ENCODE measurements at regions not wholly inside any gene's neighbourhood (a gene's known extent, or its start where the extent isn't known, plus 50 kb on each side); places are given as distances from the start of the nearest gene placed in this dataset.

GRCh38 chr2:234597576-234597861 is 100.6 kb upstream of the ARL4C start:
- peaks cover 10% of the 10 kb centered on the region for H3F3A ChIP-seq (ENCODE audit: insufficient read depth, low read length, poor library complexity, severe bottlenecking)
- no peak overlapping the region for H3K4me3 ChIP-seq (ENCODE audit: low read length)
- no peak overlapping the region for H2AFZ ChIP-seq (ENCODE audit: low read depth, low read length)
- no peaks in the 10 kb centered on the region for H3K79me2 ChIP-seq (replicated peaks; ENCODE audit: insufficient read depth, low read length)
- H3K27ac ChIP-seq (ENCODE audit: low read length), result peak overlapping the region; percentile 39
- no peak overlapping the region for H3K4me2 ChIP-seq (ENCODE audit: low read length)
- H3K9ac ChIP-seq (ENCODE audit: low read length), result no peak overlapping the region
- H3K27me3 ChIP-seq (ENCODE audit: insufficient read depth, low read depth, low read length), result no peaks in the 10 kb centered on the region
- no peak for TF ChIP-seq EP300 (conservative IDR thresholded peaks at IDR 0.05; ENCODE audit: poor library complexity, severe bottlenecking)
- no peak for TF ChIP-seq MXI1 (conservative IDR thresholded peaks at IDR 0.05; ENCODE audit: poor library complexity, severe bottlenecking)
- TF ChIP-seq SMC3 (conservative IDR thresholded peaks at IDR 0.05; ENCODE audit: poor library complexity), result no peak
- no peak for TF ChIP-seq POLR2AphosphoS5 (IDR thresholded peaks at IDR 0.05)
- TF ChIP-seq RAD21 (conservative IDR thresholded peaks at IDR 0.05), result no peak
- TF ChIP-seq TAF1 (IDR thresholded peaks at IDR 0.05; ENCODE audit: low read depth), result no peak
- no peak for TF ChIP-seq REST (IDR thresholded peaks at IDR 0.05; ENCODE audit: borderline replicate concordance)
- TF ChIP-seq EZH2 (IDR thresholded peaks at IDR 0.05; ENCODE audit: borderline replicate concordance, insufficient read depth, low read length, poor library complexity, severe bottlenecking), result no peak
- no peak for TF ChIP-seq CTCF (IDR thresholded peaks at IDR 0.05; ENCODE audit: poor library complexity, severe bottlenecking)
- no peaks in the 10 kb centered on the region for H3K36me3 ChIP-seq (ENCODE audit: insufficient read depth, low read length)
- no peaks in the 10 kb centered on the region for H3K9me3 ChIP-seq (ENCODE audit: low read length)
- no peaks in the 10 kb centered on the region for H4K20me1 ChIP-seq (ENCODE audit: insufficient read depth)
- no peaks in the 10 kb centered on the region for H3K9me2 ChIP-seq (ENCODE audit: insufficient read depth, low read length)

GRCh38 chr2:234596696-234597575 is 100.1 kb upstream of the ARL4C start:
- Histone ChIP-seq H3F3A (ENCODE audit: insufficient read depth, low read length, poor library complexity, severe bottlenecking) (peaks cover 10% of the 10 kb centered on the region), H3K4me3 (ENCODE audit: low read length) (no peak overlapping the region), H3K36me3 (ENCODE audit: insufficient read depth, low read length) (no peaks in the 10 kb centered on the region), H3K27me3 (ENCODE audit: insufficient read depth, low read depth, low read length) (no peaks in the 10 kb centered on the region), H2AFZ (ENCODE audit: low read depth, low read length) (no peak overlapping the region), H3K9me3 (ENCODE audit: low read length) (no peaks in the 10 kb centered on the region), H4K20me1 (ENCODE audit: insufficient read depth) (no peaks in the 10 kb centered on the region), H3K27ac (ENCODE audit: low read length) (peak overlapping the region; percentile 39), H3K79me2 (replicated peaks; ENCODE audit: insufficient read depth, low read length) (no peaks in the 10 kb centered on the region), H3K9ac (ENCODE audit: low read length) (peak overlapping the region; percentile 6), H3K9me2 (ENCODE audit: insufficient read depth, low read length) (no peaks in the 10 kb centered on the region), H3K4me2 (ENCODE audit: low read length) (peak overlapping the region; percentile 21)
- TF ChIP-seq REST (IDR thresholded peaks at IDR 0.05; ENCODE audit: borderline replicate concordance), result peak; percentile 30
- no peak for TF ChIP-seq CTCF (IDR thresholded peaks at IDR 0.05; ENCODE audit: poor library complexity, severe bottlenecking)
- TF ChIP-seq MXI1 (conservative IDR thresholded peaks at IDR 0.05; ENCODE audit: poor library complexity, severe bottlenecking), result no peak
- no peak for TF ChIP-seq TAF1 (IDR thresholded peaks at IDR 0.05; ENCODE audit: low read depth)
